DND-41 (cell line): ENCODE measurements at regions not wholly inside any gene's neighbourhood (a gene's known extent, or its start where the extent isn't known, plus 50 kb on each side); places are given as distances from the start of the nearest gene placed in this dataset.

Experiments
- CTCF ChIP-seq: IDR thresholded peaks from 2 replicates; pipeline ENCODE4 v1.5.1; 2012; ENCODE audit warnings: borderline replicate concordance, low read length, moderate library complexity, mild to moderate bottlenecking; ENCODE audit not compliant: poor library complexity, severe bottlenecking; ENCODE audit errors: extremely low read depth
- EZH2 ChIP-seq: IDR thresholded peaks from 3 replicates; pipeline ENCODE4 v1.6.1; 2012; ENCODE audit warnings: borderline replicate concordance, low read depth, mild to moderate bottlenecking, moderate library complexity, low read length, inconsistent platforms; ENCODE audit not compliant: severe bottlenecking

- TF ChIP-seq CTCF = no peak
- no peak for TF ChIP-seq EZH2
Observed at GRCh38 chrX:7205037-7205577, 57.2 kb upstream of the PUDP start.
